Liver (tissue), 7 donors: ENCODE measurements at regions not wholly inside any gene's neighbourhood (a gene's known extent, or its start where the extent isn't known, plus 50 kb on each side); places are given as distances from the start of the nearest gene placed in this dataset.

Experiments
- DNase-seq: peaks from one replicate; pipeline ENCODE4 v3.0.0-alpha.2; 2017; ENCODE audit warnings: low spot score
- H3K27ac ChIP-seq, 2 donors: one replicate each; pipeline ENCODE4 v1.7.0; 2013; ENCODE audit warnings: inconsistent platforms in 2 of 2, low read length in 2 of 2, control low read depth in 1 of 2, low read depth in 1 of 2, mild to moderate bottlenecking in 1 of 2
- H3K27me3 ChIP-seq, 4 donors: one replicate each; pipeline versions ENCODE4 v1.6.1 to v1.7.0; 2013; ENCODE audit warnings: low read length in 3 of 4, inconsistent platforms in 1 of 4, mild to moderate bottlenecking in 1 of 4, moderate library complexity in 1 of 4; ENCODE audit not compliant: control insufficient read depth in 4 of 4, insufficient read depth in 4 of 4
- H3K36me3 ChIP-seq, 4 donors: one replicate each; pipeline versions ENCODE4 v1.6.1 to v1.7.0; 2013; ENCODE audit warnings: low read length in 3 of 4, mild to moderate bottlenecking in 3 of 4, low read depth in 1 of 4, moderate library complexity in 1 of 4; ENCODE audit not compliant: control insufficient read depth in 4 of 4, insufficient read depth in 3 of 4
- H3K4me1 ChIP-seq, 4 donors: one replicate each; pipeline versions ENCODE4 v1.6.1 to v1.7.0; 2013; ENCODE audit warnings: low read length in 3 of 4, mild to moderate bottlenecking in 3 of 4, moderate library complexity in 1 of 4; ENCODE audit not compliant: control insufficient read depth in 4 of 4, insufficient read depth in 4 of 4
- H3K4me3 ChIP-seq, 3 donors: one replicate each; pipeline versions ENCODE4 v1.6.1 to v1.7.0; 2013; ENCODE audit warnings: low read length in 3 of 3, control low read depth in 1 of 3, low read depth in 1 of 3, mild to moderate bottlenecking in 1 of 3
- H3K9ac ChIP-seq, 2 donors: one replicate each; pipeline ENCODE4 v1.7.0; 2013; ENCODE audit warnings: low read length in 2 of 2, mild to moderate bottlenecking in 2 of 2, moderate library complexity in 2 of 2, control low read depth in 1 of 2, low read depth in 1 of 2
- H3K9me3 ChIP-seq, 4 donors: one replicate each; pipeline versions ENCODE4 v1.6.1 to v1.7.0; 2013; ENCODE audit warnings: low read length in 3 of 4; ENCODE audit not compliant: control insufficient read depth in 4 of 4
- EGR1 ChIP-seq, 2 donors: IDR thresholded peaks; 2 replicates each; pipeline ENCODE4 v1.6.1; 2016 to 2018; ENCODE audit warnings: antibody characterized with exemption in 2 of 2, low read depth in 2 of 2
- FOXA1 ChIP-seq: IDR thresholded peaks from 2 replicates; pipeline ENCODE4 v1.6.1; 2016; ENCODE audit warnings: antibody characterized with exemption
- FOXA2 ChIP-seq: IDR thresholded peaks from 2 replicates; pipeline ENCODE4 v1.6.1; 2016; ENCODE audit warnings: antibody characterized with exemption
- GABPA ChIP-seq, 2 donors: IDR thresholded peaks in 1 of 2; conservative IDR thresholded peaks in 1 of 2; 2 replicates each; pipeline ENCODE4 v1.6.1; 2016; ENCODE audit warnings: antibody characterized with exemption in 2 of 2, mild to moderate bottlenecking in 1 of 2, moderate library complexity in 1 of 2
- HNF4A ChIP-seq, 2 donors: conservative IDR thresholded peaks; 2 replicates each; pipeline ENCODE4 v1.6.1; 2016; ENCODE audit warnings: antibody characterized with exemption in 2 of 2, mild to moderate bottlenecking in 2 of 2
- HNF4G ChIP-seq: IDR thresholded peaks from 2 replicates; pipeline ENCODE4 v1.6.1; 2016; ENCODE audit warnings: antibody characterized with exemption
- JUND ChIP-seq, 2 donors: IDR thresholded peaks; 2 replicates each; pipeline ENCODE4 v1.6.1; 2016; ENCODE audit warnings: antibody characterized with exemption in 2 of 2
- MAX ChIP-seq: IDR thresholded peaks from 2 replicates; pipeline ENCODE4 v1.6.1; 2016; ENCODE audit warnings: antibody characterized with exemption
- NR2F2 ChIP-seq: IDR thresholded peaks from 2 replicates; pipeline ENCODE4 v1.6.1; 2016; ENCODE audit warnings: antibody characterized with exemption
- REST ChIP-seq: IDR thresholded peaks from 2 replicates; pipeline ENCODE4 v1.6.1; 2016; ENCODE audit warnings: antibody characterized with exemption, mild to moderate bottlenecking
- TAF1 ChIP-seq: conservative IDR thresholded peaks from 2 replicates; pipeline ENCODE4 v1.6.1; 2016; ENCODE audit warnings: antibody characterized with exemption, mild to moderate bottlenecking
- YY1 ChIP-seq: IDR thresholded peaks from 2 replicates; pipeline ENCODE4 v1.6.1; 2016; ENCODE audit warnings: antibody characterized with exemption, mild to moderate bottlenecking
- WGBS: extraction: QIAGEN DNeasy Blood & Tissue Kit; methylation state at CpG from one replicate; pipeline ENCODE4 v1.1.7; 2013; 5-methylcytosine and 5-hydroxymethylcytosine counted together
- donor health status: healthy.
- donor health status: healthy.
- donor health status: healthy.
- donor health status: healthy.

- no peak for TF ChIP-seq REST
- TF ChIP-seq NR2F2: no peak
- TF ChIP-seq HNF4A (conservative IDR thresholded peaks at IDR 0.05): no peak
- no peak for TF ChIP-seq HNF4G
- no peak for TF ChIP-seq EGR1 (IDR thresholded peaks at IDR 0.05; ENCODE audit: low read depth in 2 of 2)
These were observed 738.3 kb upstream of the EEF2KMT start (continued) for GRCh38 chr16:5835876-5836275.

- TF ChIP-seq REST (no peak), TAF1 (no peak), JUND (IDR thresholded peaks at IDR 0.05) (no peak)
- Histone ChIP-seq H3K9ac (no peak overlapping the region), H3K27me3 (no peaks in the 10 kb centered on the region), H3K4me1 (no peaks in the 10 kb centered on the region), H3K9me3 (peaks cover 0 to 2% (median 0%) of the 10 kb centered on the region in 4 donors), H3K4me3 (no peak overlapping the region), H3K36me3 (no peaks in the 10 kb centered on the region), H3K27ac (no peak overlapping the region)
- 73% methylated on average over 1 of the region's 1 CpG for WGBS
- DNase-seq: no peak
These were observed 728.7 kb upstream of the EEF2KMT start for GRCh38 chr16:5826332-5826731.

- Histone ChIP-seq H3K9ac (no peak overlapping the region), H3K4me3 (no peak overlapping the region), H3K36me3 (no peaks in the 10 kb centered on the region), H3K27ac (no peak overlapping the region), H3K4me1 (no peaks in the 10 kb centered on the region), H3K27me3 (peaks cover 0 to 3% (median 0%) of the 10 kb centered on the region in 4 donors), H3K9me3 (peaks cover 0 to 2% (median 0%) of the 10 kb centered on the region in 4 donors)
- no peak for DNase-seq
- TF ChIP-seq MAX: no peak
- TF ChIP-seq GABPA (IDR thresholded peaks at IDR 0.05 in 1 of 2, conservative IDR thresholded peaks at IDR 0.05 in 1 of 2): no peak
- no peak for TF ChIP-seq FOXA1
- no peak for TF ChIP-seq REST
- TF ChIP-seq TAF1: no peak
- TF ChIP-seq HNF4G: no peak
- no peak for TF ChIP-seq YY1
- no peak for TF ChIP-seq FOXA2
- TF ChIP-seq NR2F2: no peak
- WGBS: 77% methylated on average over 13 of the region's 13 CpGs
These were observed 722.9 kb upstream of the EEF2KMT start for GRCh38 chr16:5820472-5820871.
